ENCODE measurements at regions not wholly inside any gene's neighbourhood (a gene's known extent, or its start where the extent isn't known, plus 50 kb on each side); places are given as distances from the start of the nearest gene placed in this dataset.

DNA sequence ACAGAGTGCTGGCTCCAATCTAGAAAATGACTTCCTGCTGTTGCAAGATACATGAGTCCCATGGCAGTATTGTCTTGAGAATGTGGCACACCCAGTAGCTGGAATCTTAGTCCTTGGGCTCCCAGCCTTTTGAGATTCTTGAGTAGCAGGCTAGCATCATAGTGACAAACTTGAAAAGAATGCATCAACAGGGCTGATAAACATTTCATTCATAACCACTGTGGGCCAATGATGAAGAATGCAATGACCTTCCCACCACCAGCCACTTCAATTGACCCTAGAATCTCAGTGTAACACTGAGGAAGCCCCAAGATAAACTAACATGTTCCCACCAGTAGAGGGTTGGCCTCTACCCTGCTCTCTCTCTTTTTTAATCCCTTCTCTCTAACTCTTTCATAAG lies 329.3 kb downstream of the GBA3 start:
- TF ChIP-seq POLR2AphosphoS5 (IDR thresholded peaks at IDR 0.05; ENCODE audit: low read depth, low read length): no peak
- TF ChIP-seq SIN3A (IDR thresholded peaks at IDR 0.05; ENCODE audit: borderline replicate concordance, insufficient read depth, low read depth, low read length): no peak
- TF ChIP-seq, protein P1, sequence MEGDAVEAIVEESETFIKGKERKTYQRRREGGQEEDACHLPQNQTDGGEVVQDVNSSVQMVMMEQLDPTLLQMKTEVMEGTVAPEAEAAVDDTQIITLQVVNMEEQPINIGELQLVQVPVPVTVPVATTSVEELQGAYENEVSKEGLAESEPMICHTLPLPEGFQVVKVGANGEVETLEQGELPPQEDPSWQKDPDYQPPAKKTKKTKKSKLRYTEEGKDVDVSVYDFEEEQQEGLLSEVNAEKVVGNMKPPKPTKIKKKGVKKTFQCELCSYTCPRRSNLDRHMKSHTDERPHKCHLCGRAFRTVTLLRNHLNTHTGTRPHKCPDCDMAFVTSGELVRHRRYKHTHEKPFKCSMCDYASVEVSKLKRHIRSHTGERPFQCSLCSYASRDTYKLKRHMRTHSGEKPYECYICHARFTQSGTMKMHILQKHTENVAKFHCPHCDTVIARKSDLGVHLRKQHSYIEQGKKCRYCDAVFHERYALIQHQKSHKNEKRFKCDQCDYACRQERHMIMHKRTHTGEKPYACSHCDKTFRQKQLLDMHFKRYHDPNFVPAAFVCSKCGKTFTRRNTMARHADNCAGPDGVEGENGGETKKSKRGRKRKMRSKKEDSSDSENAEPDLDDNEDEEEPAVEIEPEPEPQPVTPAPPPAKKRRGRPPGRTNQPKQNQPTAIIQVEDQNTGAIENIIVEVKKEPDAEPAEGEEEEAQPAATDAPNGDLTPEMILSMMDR (IDR thresholded peaks at IDR 0.05): no peak
- TF ChIP-seq, protein P2, sequence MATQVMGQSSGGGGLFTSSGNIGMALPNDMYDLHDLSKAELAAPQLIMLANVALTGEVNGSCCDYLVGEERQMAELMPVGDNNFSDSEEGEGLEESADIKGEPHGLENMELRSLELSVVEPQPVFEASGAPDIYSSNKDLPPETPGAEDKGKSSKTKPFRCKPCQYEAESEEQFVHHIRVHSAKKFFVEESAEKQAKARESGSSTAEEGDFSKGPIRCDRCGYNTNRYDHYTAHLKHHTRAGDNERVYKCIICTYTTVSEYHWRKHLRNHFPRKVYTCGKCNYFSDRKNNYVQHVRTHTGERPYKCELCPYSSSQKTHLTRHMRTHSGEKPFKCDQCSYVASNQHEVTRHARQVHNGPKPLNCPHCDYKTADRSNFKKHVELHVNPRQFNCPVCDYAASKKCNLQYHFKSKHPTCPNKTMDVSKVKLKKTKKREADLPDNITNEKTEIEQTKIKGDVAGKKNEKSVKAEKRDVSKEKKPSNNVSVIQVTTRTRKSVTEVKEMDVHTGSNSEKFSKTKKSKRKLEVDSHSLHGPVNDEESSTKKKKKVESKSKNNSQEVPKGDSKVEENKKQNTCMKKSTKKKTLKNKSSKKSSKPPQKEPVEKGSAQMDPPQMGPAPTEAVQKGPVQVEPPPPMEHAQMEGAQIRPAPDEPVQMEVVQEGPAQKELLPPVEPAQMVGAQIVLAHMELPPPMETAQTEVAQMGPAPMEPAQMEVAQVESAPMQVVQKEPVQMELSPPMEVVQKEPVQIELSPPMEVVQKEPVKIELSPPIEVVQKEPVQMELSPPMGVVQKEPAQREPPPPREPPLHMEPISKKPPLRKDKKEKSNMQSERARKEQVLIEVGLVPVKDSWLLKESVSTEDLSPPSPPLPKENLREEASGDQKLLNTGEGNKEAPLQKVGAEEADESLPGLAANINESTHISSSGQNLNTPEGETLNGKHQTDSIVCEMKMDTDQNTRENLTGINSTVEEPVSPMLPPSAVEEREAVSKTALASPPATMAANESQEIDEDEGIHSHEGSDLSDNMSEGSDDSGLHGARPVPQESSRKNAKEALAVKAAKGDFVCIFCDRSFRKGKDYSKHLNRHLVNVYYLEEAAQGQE (IDR thresholded peaks at IDR 0.05; ENCODE audit: insufficient read depth in 1 of 2, low read depth in 2 of 2, low read length in 1 of 2): no peak
- TF ChIP-seq TCF7L2 (IDR thresholded peaks at IDR 0.05; ENCODE audit: low read depth, low read length): no peak
